ENCODE measurements at regions not wholly inside any gene's neighbourhood (a gene's known extent, or its start where the extent isn't known, plus 50 kb on each side); places are given as distances from the start of the nearest gene placed in this dataset.

DNA sequence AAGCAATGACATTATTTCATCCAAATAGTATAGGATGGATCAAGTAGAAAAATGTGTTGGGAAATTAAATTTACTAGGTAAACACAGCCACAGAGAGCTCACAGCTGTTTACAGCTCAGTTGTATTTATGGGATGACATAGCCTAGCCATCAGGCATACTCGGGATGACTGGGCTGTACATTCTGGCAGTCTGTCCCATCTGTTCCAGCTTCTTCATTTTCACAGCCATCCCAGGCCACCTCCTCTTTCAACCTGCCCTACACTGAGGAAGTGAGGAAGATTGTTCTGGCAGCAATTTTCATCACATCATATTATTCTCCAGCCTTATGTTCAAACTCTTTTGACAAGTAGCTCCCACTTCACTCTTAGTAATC lies 98.4 kb upstream of the PFN2 start:
- TF ChIP-seq, protein P1, sequence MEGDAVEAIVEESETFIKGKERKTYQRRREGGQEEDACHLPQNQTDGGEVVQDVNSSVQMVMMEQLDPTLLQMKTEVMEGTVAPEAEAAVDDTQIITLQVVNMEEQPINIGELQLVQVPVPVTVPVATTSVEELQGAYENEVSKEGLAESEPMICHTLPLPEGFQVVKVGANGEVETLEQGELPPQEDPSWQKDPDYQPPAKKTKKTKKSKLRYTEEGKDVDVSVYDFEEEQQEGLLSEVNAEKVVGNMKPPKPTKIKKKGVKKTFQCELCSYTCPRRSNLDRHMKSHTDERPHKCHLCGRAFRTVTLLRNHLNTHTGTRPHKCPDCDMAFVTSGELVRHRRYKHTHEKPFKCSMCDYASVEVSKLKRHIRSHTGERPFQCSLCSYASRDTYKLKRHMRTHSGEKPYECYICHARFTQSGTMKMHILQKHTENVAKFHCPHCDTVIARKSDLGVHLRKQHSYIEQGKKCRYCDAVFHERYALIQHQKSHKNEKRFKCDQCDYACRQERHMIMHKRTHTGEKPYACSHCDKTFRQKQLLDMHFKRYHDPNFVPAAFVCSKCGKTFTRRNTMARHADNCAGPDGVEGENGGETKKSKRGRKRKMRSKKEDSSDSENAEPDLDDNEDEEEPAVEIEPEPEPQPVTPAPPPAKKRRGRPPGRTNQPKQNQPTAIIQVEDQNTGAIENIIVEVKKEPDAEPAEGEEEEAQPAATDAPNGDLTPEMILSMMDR (IDR thresholded peaks at IDR 0.05): no peak
- TF ChIP-seq POLR2AphosphoS5 (IDR thresholded peaks at IDR 0.05; ENCODE audit: insufficient read depth in 1 of 2, low read depth in 1 of 2) (no peak), POLR2A (IDR thresholded peaks at IDR 0.05) (no peak)
- no peaks in the 10 kb centered on the region for H3K9me3 ChIP-seq
- DNase-seq (ENCODE audit: extremely low spot score in 2 of 2): peak in 1 of 2 donors; percentile 18
- H3K4me1 ChIP-seq: peaks cover 13% of the 10 kb centered on the region
- H3K27ac ChIP-seq: no peak overlapping the region
- no peaks in the 10 kb centered on the region for H3K27me3 ChIP-seq
- H3K4me3 ChIP-seq: no peak overlapping the region
- no peaks in the 10 kb centered on the region for H3K36me3 ChIP-seq
- intact Hi-C loops (cut with DNase I): no loop called here

DNA sequence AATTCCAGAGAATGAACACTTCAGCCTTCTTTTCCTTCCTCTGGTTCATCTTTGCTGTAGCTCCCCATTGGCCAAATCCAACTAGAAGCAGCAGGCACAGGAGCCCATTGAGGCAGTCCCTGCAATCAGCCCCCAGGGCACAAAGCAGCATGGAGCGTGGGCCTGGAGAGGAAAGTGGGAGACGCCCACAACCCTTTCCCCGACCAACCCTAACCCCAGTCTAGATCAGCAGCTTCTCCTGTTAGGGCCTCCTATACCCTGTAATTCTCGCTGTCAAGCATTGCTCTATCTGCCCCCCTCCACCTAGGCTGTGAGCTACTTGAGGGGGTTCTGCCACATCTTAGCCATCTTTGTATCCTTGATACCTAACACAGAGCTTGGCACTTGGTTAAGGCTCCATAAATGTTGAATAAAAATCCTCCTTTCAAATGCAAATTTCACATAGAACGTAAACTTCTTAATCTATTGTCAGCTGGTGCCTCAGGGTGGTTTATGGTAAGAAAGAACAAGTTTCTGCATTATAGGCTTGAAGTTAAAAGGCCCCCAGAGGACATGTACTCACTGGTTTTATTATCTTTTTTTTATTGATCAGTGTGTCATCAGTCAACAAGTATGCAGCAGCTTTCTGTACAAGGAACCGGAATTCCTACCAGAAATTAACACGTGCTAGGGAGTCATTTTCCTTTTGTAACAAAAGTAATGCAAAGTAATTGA lies 97.9 kb upstream of the PFN2 start:
- H3K36me3 ChIP-seq: no peaks in the 10 kb centered on the region
- H3K27ac ChIP-seq: no peak overlapping the region
- no peak overlapping the region for H3K4me3 ChIP-seq
- intact Hi-C loops (cut with DNase I): no loop called here
- peak in 1 of 2 donors; percentile 72 for DNase-seq (ENCODE audit: extremely low spot score in 2 of 2)
- TF ChIP-seq POLR2A (IDR thresholded peaks at IDR 0.05) (no peak), POLR2AphosphoS5 (IDR thresholded peaks at IDR 0.05; ENCODE audit: insufficient read depth in 1 of 2, low read depth in 1 of 2) (no peak)
- peaks cover 13% of the 10 kb centered on the region for H3K4me1 ChIP-seq
- H3K9me3 ChIP-seq: no peaks in the 10 kb centered on the region
- no peaks in the 10 kb centered on the region for H3K27me3 ChIP-seq

DNA sequence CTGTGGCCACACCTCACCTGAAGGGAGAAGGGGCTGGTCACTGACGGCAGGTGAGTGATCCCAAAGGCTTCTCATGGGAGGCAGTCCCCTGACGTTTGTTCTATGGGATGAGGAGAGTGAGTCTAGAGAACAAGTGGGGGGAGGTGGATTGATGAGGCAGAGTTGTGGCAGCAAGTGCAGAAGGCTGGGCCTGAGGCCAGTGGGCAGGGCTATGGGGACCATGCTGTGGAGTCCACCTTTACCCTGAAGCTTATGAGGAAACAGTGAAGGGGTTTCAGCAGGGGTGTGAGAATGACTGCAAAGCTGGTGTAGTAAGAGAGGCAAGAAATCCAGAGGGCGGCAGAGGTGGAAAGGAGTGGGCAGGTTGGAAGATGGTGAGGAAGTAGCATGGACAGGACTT lies 96.9 kb upstream of the PFN2 start:
- H3K9me3 ChIP-seq: no peaks in the 10 kb centered on the region
- H3K27me3 ChIP-seq: no peaks in the 10 kb centered on the region
- no peak overlapping the region for H3K27ac ChIP-seq
- DNase-seq (ENCODE audit: extremely low spot score in 2 of 2): peak in 1 of 2 donors; percentile 80
- H3K36me3 ChIP-seq: no peaks in the 10 kb centered on the region
- peaks cover 22% of the 10 kb centered on the region for H3K4me1 ChIP-seq
- H3K4me3 ChIP-seq: no peak overlapping the region
- TF ChIP-seq POLR2AphosphoS5 (IDR thresholded peaks at IDR 0.05; ENCODE audit: insufficient read depth in 1 of 2, low read depth in 1 of 2) (no peak), POLR2A (IDR thresholded peaks at IDR 0.05) (no peak)
- TF ChIP-seq, protein P1 (IDR thresholded peaks at IDR 0.05): no peak
- intact Hi-C loops (cut with DNase I): no loop called here

DNA sequence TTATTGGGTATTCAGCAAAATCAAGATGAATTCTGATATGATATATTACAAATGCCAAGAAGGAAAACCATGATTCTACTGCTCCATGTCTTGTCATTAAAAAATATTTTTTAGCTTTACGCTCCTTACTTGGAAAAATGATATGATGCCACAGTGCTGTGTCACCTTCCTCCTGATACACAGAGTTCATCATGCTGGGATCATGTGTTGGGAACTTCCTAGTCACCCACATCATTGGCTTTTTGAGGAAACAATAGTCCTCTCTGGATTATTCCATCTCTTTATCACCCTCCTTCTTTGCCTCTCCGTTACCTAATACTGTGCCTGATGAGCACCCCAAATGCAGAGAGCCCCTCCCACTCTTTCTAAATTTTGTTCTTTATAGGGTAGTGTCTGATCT lies 94.3 kb upstream of the PFN2 start:
- Histone ChIP-seq H3K27ac (no peak overlapping the region), H3K4me1 (peaks cover 36% of the 10 kb centered on the region), H3K9me3 (no peaks in the 10 kb centered on the region), H3K36me3 (no peaks in the 10 kb centered on the region), H3K4me3 (no peak overlapping the region), H3K27me3 (no peaks in the 10 kb centered on the region)
- TF ChIP-seq POLR2AphosphoS5 (IDR thresholded peaks at IDR 0.05; ENCODE audit: insufficient read depth in 1 of 2, low read depth in 1 of 2) (no peak), POLR2A (IDR thresholded peaks at IDR 0.05) (no peak)
- TF ChIP-seq, protein P1 (IDR thresholded peaks at IDR 0.05): no peak
- intact Hi-C loops (cut with DNase I): no loop called here
- peak in 1 of 2 donors; percentile 11 for DNase-seq (ENCODE audit: extremely low spot score in 2 of 2)

DNA sequence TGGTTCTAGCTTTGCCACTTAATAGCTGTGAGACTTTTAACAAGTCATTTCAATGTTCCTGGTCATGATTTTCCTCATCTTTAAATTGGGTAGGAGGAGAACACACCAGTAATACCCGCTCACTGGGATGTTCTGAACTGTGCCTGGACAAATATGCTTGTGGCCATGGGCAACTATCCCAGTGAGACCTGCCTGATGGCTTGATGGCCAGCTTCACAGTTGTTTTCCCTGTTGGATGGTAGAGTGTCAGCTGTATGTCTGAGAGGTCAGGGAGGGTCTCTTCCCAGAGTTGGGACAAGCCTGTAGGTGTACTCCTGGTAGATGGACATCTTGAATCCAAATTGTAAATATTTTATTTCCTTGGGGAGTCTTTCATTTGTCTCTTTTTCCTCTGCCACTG lies 92.5 kb upstream of the PFN2 start:
- no peaks in the 10 kb centered on the region for H3K9me3 ChIP-seq
- H3K4me1 ChIP-seq: peaks cover 24% of the 10 kb centered on the region
- intact Hi-C loops (cut with DNase I): no loop called here
- no peak overlapping the region for H3K4me3 ChIP-seq
- no peak overlapping the region for H3K27ac ChIP-seq
- no peaks in the 10 kb centered on the region for H3K36me3 ChIP-seq
- DNase-seq (ENCODE audit: extremely low spot score in 2 of 2): peak in 1 of 2 donors; percentile 82
- TF ChIP-seq POLR2AphosphoS5 (IDR thresholded peaks at IDR 0.05; ENCODE audit: insufficient read depth in 1 of 2, low read depth in 1 of 2): no peak
- no peak for TF ChIP-seq POLR2A (IDR thresholded peaks at IDR 0.05)
- TF ChIP-seq, protein P1 (IDR thresholded peaks at IDR 0.05): no peak
- H3K27me3 ChIP-seq: no peaks in the 10 kb centered on the region
